Left hindlimb (tissue), 1 donor: ENCODE measurements at regions not wholly inside any gene's neighbourhood (a gene's known extent, or its start where the extent isn't known, plus 50 kb on each side); places are given as distances from the start of the nearest gene placed in this dataset.

Source experiments
- DNase-seq: peaks from one replicate; pipeline ENCODE4 v3.0.0-alpha.2; 2018

DNA sequence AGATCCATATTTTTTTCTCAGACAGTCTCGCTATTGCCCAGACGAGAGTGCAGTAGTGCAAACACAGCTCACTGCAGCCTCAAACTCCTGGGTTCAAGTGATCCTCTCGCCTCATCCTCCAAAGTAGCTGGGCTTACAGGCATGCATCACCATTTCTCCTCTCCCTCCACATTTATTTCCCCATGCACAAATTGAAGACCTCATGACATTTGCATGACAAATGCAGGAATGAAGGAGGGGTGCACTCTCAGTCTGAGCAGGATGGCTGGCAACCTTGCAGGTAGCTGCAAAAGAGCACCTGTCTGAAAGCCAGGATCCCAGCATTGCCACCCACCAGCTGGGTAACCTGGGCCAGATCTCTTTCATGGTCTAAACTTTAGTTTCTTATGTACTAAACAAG is 111.2 kb downstream of the SH3TC2 start:
- DNase-seq, result no peak

DNA sequence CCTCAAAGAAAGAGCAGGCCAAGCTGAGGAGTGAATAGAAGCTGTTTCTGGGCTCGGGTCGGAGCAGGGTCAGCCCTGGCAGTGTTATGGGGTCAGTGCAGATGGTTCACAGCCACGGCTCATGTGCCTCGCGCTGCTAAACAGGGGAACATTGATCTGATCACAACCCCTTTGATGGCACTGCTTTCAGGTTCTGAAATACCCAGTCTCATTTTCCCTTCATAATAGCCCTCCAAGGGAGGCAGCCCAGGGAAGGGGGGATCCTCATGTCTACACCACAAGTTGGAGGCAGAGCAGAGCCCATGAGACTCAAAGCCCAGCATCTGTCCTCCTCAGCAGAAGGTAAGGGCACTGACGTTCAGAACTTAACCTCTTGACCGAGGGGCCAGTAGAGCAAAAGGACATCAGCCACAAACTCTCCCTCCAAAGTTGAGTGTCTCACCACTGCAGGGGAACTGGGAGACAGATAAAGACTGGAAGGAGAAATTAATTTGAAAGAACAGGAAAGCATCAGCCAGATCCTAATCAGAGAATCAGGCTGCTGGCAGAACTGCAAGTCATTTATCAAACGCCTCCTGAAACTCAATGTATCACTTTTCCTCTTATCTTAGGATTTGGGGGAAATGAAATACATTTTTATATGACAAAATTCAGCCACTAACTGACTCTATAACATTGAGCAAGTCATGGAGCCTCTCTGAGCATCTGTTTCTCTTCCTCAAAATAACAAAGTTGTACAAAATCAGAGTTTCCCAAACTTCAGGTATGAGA is 110.6 kb downstream of the SH3TC2 start:
- DNase-seq, result no peak

DNA sequence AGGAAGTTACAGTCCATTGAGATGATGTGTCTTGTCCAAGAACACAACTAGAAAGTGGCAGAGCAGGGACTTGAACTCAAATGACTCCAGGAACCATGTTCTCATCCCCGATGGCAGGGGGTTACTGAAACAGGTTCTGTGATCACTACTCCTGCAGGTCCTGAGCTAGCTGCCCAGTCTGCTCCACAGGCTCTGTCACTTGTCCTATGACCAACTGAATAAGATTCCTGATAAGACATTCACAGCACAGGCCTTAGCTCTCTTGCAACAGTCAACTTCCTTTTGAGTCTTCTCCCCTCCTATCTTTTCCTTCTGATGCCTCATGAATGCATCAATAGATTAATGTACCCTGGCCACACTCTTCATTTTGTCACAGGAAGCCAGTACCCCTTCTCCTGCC is 109.2 kb downstream of the SH3TC2 start:
- DNase-seq, result no peak
